GM12891 (cell line): ENCODE measurements at regions not wholly inside any gene's neighbourhood (a gene's known extent, or its start where the extent isn't known, plus 50 kb on each side); places are given as distances from the start of the nearest gene placed in this dataset.

ENCODE experiments used
- POLR2A ChIP-seq: IDR thresholded peaks from 2 replicates; pipeline ENCODE4 v1.6.1; 2011; ENCODE audit warnings: low read depth, low read length, control low read depth
- POLR2AphosphoS5 ChIP-seq: IDR thresholded peaks from 2 replicates; pipeline ENCODE4 v1.6.1; 2011; ENCODE audit warnings: low read depth, low read length, control low read depth
- SPI1 ChIP-seq: IDR thresholded peaks from 2 replicates; pipeline ENCODE4 v1.6.1; 2011; ENCODE audit warnings: low read depth, low read length, control low read depth
- TAF1 ChIP-seq: IDR thresholded peaks from 2 replicates; pipeline ENCODE4 v1.6.1; 2011; ENCODE audit warnings: low read depth, low read length, control low read depth

DNA sequence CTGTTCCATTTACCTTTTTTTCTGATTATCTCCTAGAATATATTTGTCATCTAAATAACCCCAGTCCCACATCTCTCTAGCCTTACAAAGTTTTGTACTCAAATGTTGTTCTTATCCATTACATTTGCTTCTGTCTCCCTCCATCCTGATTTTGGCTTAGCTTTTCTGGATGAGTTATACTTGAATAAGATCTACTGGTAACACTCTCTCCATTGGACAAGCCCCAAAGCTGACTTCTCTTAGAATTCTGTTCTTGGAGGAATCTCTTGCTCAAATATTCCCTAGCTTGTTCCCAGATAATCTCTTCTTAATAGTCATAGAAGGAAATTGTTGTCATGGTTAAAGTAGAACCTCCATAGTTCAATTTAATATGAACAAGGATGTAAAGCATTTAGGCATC, 115.5 kb upstream of the HS3ST1 start:
- TF ChIP-seq POLR2AphosphoS5: no peak
- no peak for TF ChIP-seq TAF1
- no peak for TF ChIP-seq SPI1
- TF ChIP-seq POLR2A: no peak
